ENCODE measurements at regions not wholly inside any gene's neighbourhood (a gene's known extent, or its start where the extent isn't known, plus 50 kb on each side); places are given as distances from the start of the nearest gene placed in this dataset.

DNA sequence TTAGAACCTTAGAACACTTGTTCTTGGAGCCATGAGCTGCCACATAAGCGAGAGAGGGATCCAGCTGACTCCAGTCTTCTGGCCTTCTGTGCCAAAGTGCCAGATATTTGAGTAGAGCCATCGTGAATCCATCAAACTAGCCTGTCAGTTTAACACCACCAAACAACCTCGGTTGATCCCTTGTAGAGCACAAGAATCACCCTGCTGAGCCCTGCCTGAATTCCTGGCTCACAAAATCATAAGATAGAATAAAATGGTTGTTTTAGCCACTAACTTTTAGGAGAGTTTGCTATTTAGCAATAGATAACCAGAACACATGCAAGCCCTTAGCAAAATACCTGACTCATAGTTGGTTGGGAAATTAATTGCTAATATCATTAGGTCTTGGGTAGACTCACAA, 407.6 kb upstream of the PROK2 start:
- no peak overlapping the region for H3K4me3 ChIP-seq (ENCODE audit: low read depth in 1 of 2, low read length in 2 of 2)
- H3K9me3 ChIP-seq (ENCODE audit: control insufficient read depth in 1 of 2, low read length in 2 of 2) = peaks cover 3 to 6% of the 10 kb centered on the region in 2 donors
- no peaks in the 10 kb centered on the region for H3K27me3 ChIP-seq (ENCODE audit: low read depth, low read length)
- no peaks in the 10 kb centered on the region for H3K4me1 ChIP-seq (ENCODE audit: control insufficient read depth in 1 of 2, insufficient read depth in 2 of 2, low read length in 2 of 2)
- no peaks in the 10 kb centered on the region for H3K36me3 ChIP-seq (ENCODE audit: control insufficient read depth in 1 of 2, insufficient read depth in 2 of 2, low read length in 2 of 2)
- H3K27ac ChIP-seq (ENCODE audit: low read length) = no peak overlapping the region

DNA sequence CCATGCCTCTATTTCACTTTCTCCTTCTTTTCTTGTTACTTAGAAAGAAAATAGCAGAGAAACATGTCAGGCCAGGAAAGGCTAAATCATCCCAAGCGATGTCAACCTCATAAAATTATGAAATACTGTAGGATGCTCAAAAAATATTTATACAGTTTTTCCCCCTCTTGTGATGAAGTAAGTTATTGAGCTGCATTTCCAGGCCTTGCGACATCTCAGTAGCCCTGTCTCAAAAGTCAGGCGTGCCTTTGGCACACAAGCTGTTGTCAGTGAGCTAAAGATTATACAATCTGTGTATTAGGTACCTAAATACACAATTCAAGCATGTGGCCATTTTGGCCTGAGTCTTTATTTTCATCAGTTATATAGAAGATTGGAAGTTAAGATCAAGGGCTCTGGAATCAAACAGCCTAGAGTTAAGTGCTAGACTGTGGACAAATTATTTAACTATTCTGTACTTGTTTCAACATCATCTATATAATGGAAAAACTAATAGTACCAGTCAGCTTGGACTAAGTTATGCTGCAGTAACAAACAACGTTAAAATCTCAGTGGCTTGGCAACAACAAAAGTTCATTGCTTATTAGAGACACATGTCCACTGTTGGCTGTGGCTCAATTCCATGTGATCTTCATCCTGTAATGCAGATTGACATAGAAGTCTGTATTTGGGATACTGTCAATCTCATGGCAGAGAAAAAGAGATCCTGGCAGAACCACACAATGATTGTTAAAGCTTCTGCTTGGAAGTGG, 406.4 kb upstream of the PROK2 start:
- Histone ChIP-seq H3K4me1 (ENCODE audit: control insufficient read depth in 1 of 2, insufficient read depth in 2 of 2, low read length in 2 of 2) (no peaks in the 10 kb centered on the region), H3K36me3 (ENCODE audit: control insufficient read depth in 1 of 2, insufficient read depth in 2 of 2, low read length in 2 of 2) (no peaks in the 10 kb centered on the region), H3K4me3 (ENCODE audit: low read depth in 1 of 2, low read length in 2 of 2) (no peak overlapping the region), H3K9me3 (ENCODE audit: control insufficient read depth in 1 of 2, low read length in 2 of 2) (peaks cover 3 to 6% of the 10 kb centered on the region in 2 donors), H3K27me3 (ENCODE audit: low read depth, low read length) (no peaks in the 10 kb centered on the region), H3K27ac (ENCODE audit: low read length) (no peak overlapping the region)

- peaks cover 3 to 6% of the 10 kb centered on the region in 2 donors for H3K9me3 ChIP-seq (ENCODE audit: control insufficient read depth in 1 of 2, low read length in 2 of 2)
- H3K4me1 ChIP-seq (ENCODE audit: control insufficient read depth in 1 of 2, insufficient read depth in 2 of 2, low read length in 2 of 2) = no peaks in the 10 kb centered on the region
- no peak overlapping the region for H3K4me3 ChIP-seq (ENCODE audit: low read depth in 1 of 2, low read length in 2 of 2)
- no peak overlapping the region for H3K27ac ChIP-seq (ENCODE audit: low read length)
- H3K27me3 ChIP-seq (ENCODE audit: low read depth, low read length) = no peaks in the 10 kb centered on the region
- no peaks in the 10 kb centered on the region for H3K36me3 ChIP-seq (ENCODE audit: control insufficient read depth in 1 of 2, insufficient read depth in 2 of 2, low read length in 2 of 2)
Measured at GRCh38 chr3:72190050-72190449, 405.1 kb upstream of the PROK2 start.

DNA sequence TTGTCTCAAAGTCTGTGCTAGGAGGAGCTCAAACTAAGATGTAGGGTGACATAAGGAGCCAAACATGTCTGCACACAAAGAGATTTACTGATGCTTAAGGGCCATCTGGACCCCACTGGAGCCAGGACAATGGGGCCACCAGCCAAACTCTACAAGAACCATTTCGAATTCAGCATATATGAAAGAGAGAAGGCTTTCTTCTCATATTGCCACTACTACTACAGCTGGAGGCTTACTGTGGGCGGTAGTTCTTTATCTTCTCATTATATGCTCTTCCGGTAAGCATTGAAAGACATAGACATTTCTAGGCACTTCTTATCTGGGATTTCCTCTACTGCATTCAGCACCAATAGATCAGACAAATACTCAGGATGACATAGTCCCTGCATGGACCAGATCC, 404.4 kb upstream of the PROK2 start:
- no peak overlapping the region for H3K4me3 ChIP-seq (ENCODE audit: low read depth in 1 of 2, low read length in 2 of 2)
- H3K4me1 ChIP-seq (ENCODE audit: control insufficient read depth in 1 of 2, insufficient read depth in 2 of 2, low read length in 2 of 2) = no peaks in the 10 kb centered on the region
- no peak overlapping the region for H3K27ac ChIP-seq (ENCODE audit: low read length)
- H3K36me3 ChIP-seq (ENCODE audit: control insufficient read depth in 1 of 2, insufficient read depth in 2 of 2, low read length in 2 of 2) = no peaks in the 10 kb centered on the region
- H3K27me3 ChIP-seq (ENCODE audit: low read depth, low read length) = no peaks in the 10 kb centered on the region
- H3K9me3 ChIP-seq (ENCODE audit: control insufficient read depth in 1 of 2, low read length in 2 of 2) = peaks cover 3 to 6% of the 10 kb centered on the region in 2 donors

GRCh38 chr3:72188536-72188935, 403.6 kb upstream of the PROK2 start:
- Histone ChIP-seq H3K27me3 (ENCODE audit: low read depth, low read length) (no peaks in the 10 kb centered on the region), H3K27ac (ENCODE audit: low read length) (no peak overlapping the region), H3K4me3 (ENCODE audit: low read depth in 1 of 2, low read length in 2 of 2) (no peak overlapping the region), H3K36me3 (ENCODE audit: control insufficient read depth in 1 of 2, insufficient read depth in 2 of 2, low read length in 2 of 2) (no peaks in the 10 kb centered on the region), H3K4me1 (ENCODE audit: control insufficient read depth in 1 of 2, insufficient read depth in 2 of 2, low read length in 2 of 2) (no peaks in the 10 kb centered on the region), H3K9me3 (ENCODE audit: control insufficient read depth in 1 of 2, low read length in 2 of 2) (peaks cover 3 to 6% of the 10 kb centered on the region in 2 donors)

- Histone ChIP-seq H3K36me3 (ENCODE audit: control insufficient read depth in 1 of 2, insufficient read depth in 2 of 2, low read length in 2 of 2) (no peaks in the 10 kb centered on the region), H3K4me1 (ENCODE audit: control insufficient read depth in 1 of 2, insufficient read depth in 2 of 2, low read length in 2 of 2) (no peaks in the 10 kb centered on the region), H3K27me3 (ENCODE audit: low read depth, low read length) (no peaks in the 10 kb centered on the region), H3K4me3 (ENCODE audit: low read depth in 1 of 2, low read length in 2 of 2) (no peak overlapping the region), H3K27ac (ENCODE audit: low read length) (no peak overlapping the region), H3K9me3 (ENCODE audit: control insufficient read depth in 1 of 2, low read length in 2 of 2) (peaks cover 0 to 3% of the 10 kb centered on the region in 2 donors)
Measured at GRCh38 chr3:72187131-72187530, 402.2 kb upstream of the PROK2 start.

DNA sequence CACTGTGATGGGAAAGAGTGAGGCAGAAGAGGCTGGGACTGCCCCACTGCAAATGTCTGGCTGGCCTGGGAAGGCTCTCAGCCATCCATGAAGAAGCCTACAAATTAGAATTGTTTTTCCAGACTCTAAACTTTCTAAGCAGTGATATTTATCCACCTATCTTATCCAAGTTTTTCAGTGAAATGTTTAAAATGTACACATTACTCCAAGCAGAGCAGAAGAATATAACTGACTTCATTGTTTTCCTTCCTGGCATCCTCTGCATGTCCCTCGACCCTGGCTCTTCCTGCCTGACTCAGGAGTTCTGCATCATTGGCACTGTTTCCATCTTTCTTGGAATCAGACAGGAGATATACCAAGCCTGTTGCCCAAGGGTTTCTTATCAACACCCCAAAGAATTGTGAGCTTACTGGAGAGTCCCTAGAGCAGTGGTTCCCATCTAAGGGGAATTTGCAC, 401.5 kb upstream of the PROK2 start:
- no peak overlapping the region for H3K4me3 ChIP-seq (ENCODE audit: low read depth in 1 of 2, low read length in 2 of 2)
- no peak overlapping the region for H3K27ac ChIP-seq (ENCODE audit: low read length)
- no peaks in the 10 kb centered on the region for H3K9me3 ChIP-seq (ENCODE audit: control insufficient read depth in 1 of 2, low read length in 2 of 2)
- no peaks in the 10 kb centered on the region for H3K4me1 ChIP-seq (ENCODE audit: control insufficient read depth in 1 of 2, insufficient read depth in 2 of 2, low read length in 2 of 2)
- H3K36me3 ChIP-seq (ENCODE audit: control insufficient read depth in 1 of 2, insufficient read depth in 2 of 2, low read length in 2 of 2) = no peaks in the 10 kb centered on the region
- no peaks in the 10 kb centered on the region for H3K27me3 ChIP-seq (ENCODE audit: low read depth, low read length)

DNA sequence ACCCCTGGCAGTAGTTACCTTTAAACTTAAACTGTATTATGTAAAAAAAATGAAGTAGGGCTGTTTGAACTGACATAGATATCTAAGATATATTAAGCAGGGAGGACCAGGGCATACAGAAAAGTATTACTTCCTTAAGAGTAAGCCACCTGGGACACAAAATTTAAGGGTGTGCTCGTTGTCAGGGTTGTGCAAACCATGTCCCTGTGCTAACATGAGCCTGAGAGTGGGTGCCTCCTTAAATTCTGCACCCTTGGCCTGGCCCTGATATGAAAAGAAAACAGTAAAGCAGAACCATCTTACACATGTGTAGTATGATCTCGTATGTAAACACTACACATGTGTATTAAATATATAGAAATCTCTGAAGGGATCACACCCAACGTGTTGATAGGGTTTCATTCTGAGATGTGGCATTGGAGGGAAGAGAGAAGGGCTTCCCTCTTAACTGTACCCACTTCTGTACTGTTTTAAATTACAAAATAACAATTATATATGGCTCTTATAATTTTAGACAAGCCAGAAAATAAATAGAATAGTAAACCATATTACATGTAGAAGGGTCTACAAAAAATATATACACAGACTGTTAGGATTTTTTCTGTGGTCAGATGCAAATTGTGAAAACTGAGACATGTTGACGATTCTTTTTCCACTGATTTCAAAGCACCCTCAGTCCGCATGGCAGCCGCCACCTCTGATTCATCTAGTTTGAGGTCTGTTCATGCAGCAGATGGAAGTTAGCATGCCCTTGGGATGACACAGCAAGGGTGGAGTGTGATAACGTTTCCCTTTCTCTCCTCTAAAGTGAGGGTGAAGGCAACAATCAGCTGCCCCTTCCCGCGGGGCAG, 400.8 kb upstream of the PROK2 start:
- H3K4me1 ChIP-seq (ENCODE audit: control insufficient read depth in 1 of 2, insufficient read depth in 2 of 2, low read length in 2 of 2) = no peaks in the 10 kb centered on the region
- no peaks in the 10 kb centered on the region for H3K9me3 ChIP-seq (ENCODE audit: control insufficient read depth in 1 of 2, low read length in 2 of 2)
- no peak overlapping the region for H3K4me3 ChIP-seq (ENCODE audit: low read depth in 1 of 2, low read length in 2 of 2)
- no peaks in the 10 kb centered on the region for H3K27me3 ChIP-seq (ENCODE audit: low read depth, low read length)
- H3K27ac ChIP-seq (ENCODE audit: low read length) = no peak overlapping the region
- H3K36me3 ChIP-seq (ENCODE audit: control insufficient read depth in 1 of 2, insufficient read depth in 2 of 2, low read length in 2 of 2) = no peaks in the 10 kb centered on the region

DNA sequence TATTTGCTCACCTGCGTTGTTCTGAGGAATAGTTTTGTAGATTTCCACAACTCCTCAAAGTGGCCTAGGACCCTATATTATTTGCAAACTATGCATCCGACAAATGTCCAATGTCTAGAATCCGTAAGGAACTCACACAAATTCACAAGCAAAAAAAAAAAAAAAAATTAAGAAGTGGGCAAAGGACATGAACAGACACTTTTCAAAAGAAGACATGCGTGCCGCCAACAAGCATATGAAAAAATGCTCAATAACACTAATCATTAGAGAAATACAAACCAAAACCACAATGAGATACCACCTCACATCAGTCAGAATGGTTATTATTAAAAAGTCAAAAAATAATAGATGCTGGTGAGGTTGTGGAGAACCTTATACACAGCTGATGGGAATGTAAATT, 398.5 kb upstream of the PROK2 start:
- no peaks in the 10 kb centered on the region for H3K9me3 ChIP-seq (ENCODE audit: control insufficient read depth in 1 of 2, low read length in 2 of 2)
- H3K36me3 ChIP-seq (ENCODE audit: control insufficient read depth in 1 of 2, insufficient read depth in 2 of 2, low read length in 2 of 2) = no peaks in the 10 kb centered on the region
- no peaks in the 10 kb centered on the region for H3K4me1 ChIP-seq (ENCODE audit: control insufficient read depth in 1 of 2, insufficient read depth in 2 of 2, low read length in 2 of 2)
- H3K27me3 ChIP-seq (ENCODE audit: low read depth, low read length) = no peaks in the 10 kb centered on the region
- H3K4me3 ChIP-seq (ENCODE audit: low read depth in 1 of 2, low read length in 2 of 2) = no peak overlapping the region
- H3K27ac ChIP-seq (ENCODE audit: low read length) = no peak overlapping the region

DNA sequence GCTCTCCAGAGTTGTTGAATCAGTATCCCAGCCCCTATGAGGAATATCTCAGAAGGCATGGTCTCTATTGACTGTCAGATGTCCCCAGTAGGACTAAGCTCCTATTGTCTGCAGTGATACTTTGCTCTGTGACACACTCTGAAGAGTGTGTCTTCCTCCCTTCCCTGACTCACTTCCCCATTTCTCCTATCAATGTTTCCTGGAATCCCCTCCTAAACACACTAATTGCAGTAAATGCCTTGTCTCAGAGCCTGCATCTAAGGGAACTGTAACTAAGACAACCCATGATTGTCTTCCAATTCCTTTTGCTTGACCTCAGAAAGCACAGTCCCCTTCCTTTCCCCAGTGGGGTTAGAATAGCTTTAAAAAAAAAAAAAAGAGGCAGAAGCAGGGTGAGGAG, 397.3 kb upstream of the PROK2 start:
- no peak overlapping the region for H3K27ac ChIP-seq (ENCODE audit: low read length)
- no peaks in the 10 kb centered on the region for H3K27me3 ChIP-seq (ENCODE audit: low read depth, low read length)
- no peak overlapping the region for H3K4me3 ChIP-seq (ENCODE audit: low read depth in 1 of 2, low read length in 2 of 2)
- H3K9me3 ChIP-seq (ENCODE audit: control insufficient read depth in 1 of 2, low read length in 2 of 2) = no peaks in the 10 kb centered on the region
- peaks cover 2 to 6% of the 10 kb centered on the region in 2 donors for H3K4me1 ChIP-seq (ENCODE audit: control insufficient read depth in 1 of 2, insufficient read depth in 2 of 2, low read length in 2 of 2)
- no peaks in the 10 kb centered on the region for H3K36me3 ChIP-seq (ENCODE audit: control insufficient read depth in 1 of 2, insufficient read depth in 2 of 2, low read length in 2 of 2)

GRCh38 chr3:72181251-72181650, 396.3 kb upstream of the PROK2 start:
- H3K27me3 ChIP-seq (ENCODE audit: low read depth, low read length) = no peaks in the 10 kb centered on the region

More at GRCh38 chr3:72181251-72181650, 396.3 kb upstream of the PROK2 start:
- Histone ChIP-seq H3K4me3 (ENCODE audit: low read depth in 1 of 2, low read length in 2 of 2) (no peak overlapping the region), H3K27ac (ENCODE audit: low read length) (no peak overlapping the region), H3K4me1 (ENCODE audit: control insufficient read depth in 1 of 2, insufficient read depth in 2 of 2, low read length in 2 of 2) (peaks cover 8 to 13% of the 10 kb centered on the region in 2 donors), H3K9me3 (ENCODE audit: control insufficient read depth in 1 of 2, low read length in 2 of 2) (no peaks in the 10 kb centered on the region), H3K36me3 (ENCODE audit: control insufficient read depth in 1 of 2, insufficient read depth in 2 of 2, low read length in 2 of 2) (no peaks in the 10 kb centered on the region)
